ENCODE measurements at regions not wholly inside any gene's neighbourhood (a gene's known extent, or its start where the extent isn't known, plus 50 kb on each side); places are given as distances from the start of the nearest gene placed in this dataset.

DNA sequence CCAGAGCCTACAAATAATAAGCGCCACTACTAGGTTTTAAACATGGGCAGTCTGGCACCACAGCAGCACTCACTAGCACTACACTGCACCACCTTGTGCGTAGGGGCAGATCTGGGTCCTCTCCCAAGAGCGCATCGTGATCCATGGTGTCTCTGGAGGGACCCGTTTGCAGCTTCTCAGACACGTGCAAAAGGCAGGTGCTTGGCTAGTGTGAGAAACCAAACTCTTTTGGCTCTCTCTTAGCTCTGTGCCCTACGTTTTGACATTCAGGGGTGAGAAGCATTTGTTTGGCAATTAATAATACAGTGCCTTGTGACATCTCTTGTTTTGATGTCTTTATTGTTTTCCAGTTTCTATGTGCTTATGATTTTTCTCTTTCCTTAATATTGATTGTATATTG, 75.4 kb upstream of the EGFLAM start:
- Histone ChIP-seq H3K4me1 (ENCODE audit: control insufficient read depth, insufficient read depth, low read length) (peaks cover 2% of the 10 kb centered on the region; the same call in 1 of the 2 replicates), H3K27me3 (ENCODE audit: control insufficient read depth, insufficient read depth, low read length) (no peaks in the 10 kb centered on the region), H3K4me3 (ENCODE audit: low read length) (no peak overlapping the region), H3K36me3 (ENCODE audit: control insufficient read depth, insufficient read depth, low read length) (no peaks in the 10 kb centered on the region), H3K9me3 (ENCODE audit: control insufficient read depth, insufficient read depth, low read length) (no peaks in the 10 kb centered on the region), H3K27ac (ENCODE audit: low read length) (no peak overlapping the region)
- no CpG with 5 or more reads among the region's 7 CpGs for WGBS (ENCODE audit: insufficient coverage, insufficient read length)
- DNase-seq (ENCODE audit: low read depth, low spot score) = no peak

GRCh38 chr5:38168029-38168428, 90.3 kb upstream of the EGFLAM start:
- Histone ChIP-seq H3K27me3 (ENCODE audit: control insufficient read depth, insufficient read depth, low read length) (no peaks in the 10 kb centered on the region; the same call in 1 of the 2 replicates), H3K4me1 (ENCODE audit: control insufficient read depth, insufficient read depth, low read length) (peaks cover 3% of the 10 kb centered on the region), H3K4me3 (ENCODE audit: low read length) (no peak overlapping the region), H3K9me3 (ENCODE audit: control insufficient read depth, insufficient read depth, low read length) (no peaks in the 10 kb centered on the region), H3K27ac (ENCODE audit: low read length) (no peak overlapping the region), H3K36me3 (ENCODE audit: control insufficient read depth, insufficient read depth, low read length) (no peaks in the 10 kb centered on the region; the same call in 1 of the 2 replicates)
- no CpG with 5 or more reads among the region's 2 CpGs for WGBS (ENCODE audit: insufficient coverage, insufficient read length)
- no peak for DNase-seq (ENCODE audit: low read depth, low spot score)

DNA sequence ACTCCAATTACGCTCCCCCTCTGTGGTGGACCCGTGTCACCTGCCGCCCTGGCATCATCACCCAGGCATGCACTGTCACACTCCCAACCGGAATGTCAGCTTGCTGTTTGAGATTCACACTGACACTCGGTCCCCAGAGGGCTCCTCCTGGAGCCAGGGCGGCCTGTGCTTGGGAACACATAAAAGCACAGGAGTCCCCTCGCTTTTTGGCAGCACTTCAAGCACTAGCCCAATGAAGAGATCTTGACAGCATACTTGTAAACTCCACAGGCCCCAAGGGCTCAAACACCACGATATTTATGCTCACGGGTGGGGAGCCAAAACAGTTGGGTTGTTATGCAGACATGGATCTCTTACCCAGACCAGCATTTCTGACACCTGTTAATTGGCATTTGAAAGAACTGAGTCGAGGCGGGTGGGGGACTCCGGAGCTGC, 90.8 kb upstream of the EGFLAM start:
- H3K4me1 ChIP-seq (ENCODE audit: control insufficient read depth, insufficient read depth, low read length) = peaks cover 3% of the 10 kb centered on the region
- H3K9me3 ChIP-seq (ENCODE audit: control insufficient read depth, insufficient read depth, low read length) = no peaks in the 10 kb centered on the region
- WGBS (ENCODE audit: insufficient coverage, insufficient read length) = no CpG with 5 or more reads among the region's 12 CpGs
- no peak overlapping the region for H3K4me3 ChIP-seq (ENCODE audit: low read length)
- no peak for DNase-seq (ENCODE audit: low read depth, low spot score)
- no peak overlapping the region for H3K27ac ChIP-seq (ENCODE audit: low read length)
- no peaks in the 10 kb centered on the region; the same call in 1 of the 2 replicates for H3K36me3 ChIP-seq (ENCODE audit: control insufficient read depth, insufficient read depth, low read length)
- no peaks in the 10 kb centered on the region; the same call in 1 of the 2 replicates for H3K27me3 ChIP-seq (ENCODE audit: control insufficient read depth, insufficient read depth, low read length)

DNA sequence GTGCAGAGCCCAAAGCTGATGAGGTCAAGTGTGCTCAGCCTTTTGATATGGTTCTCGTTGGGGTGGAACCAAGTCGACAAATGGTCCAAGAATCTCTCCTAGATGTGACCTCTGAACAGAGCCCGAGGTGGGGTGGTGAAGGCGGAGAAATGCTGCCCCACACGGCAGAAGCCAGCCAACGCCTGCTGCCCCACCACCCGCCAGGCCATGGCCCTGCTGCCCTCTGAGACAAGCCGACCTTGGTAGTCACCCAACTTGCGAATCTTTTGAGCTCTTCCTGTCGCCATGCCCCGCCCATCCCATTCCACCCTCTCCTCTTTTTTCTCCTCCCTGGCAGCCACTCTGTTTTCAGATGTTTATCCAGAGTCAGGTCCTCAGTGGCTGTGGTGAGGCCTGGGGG, 91.5 kb upstream of the EGFLAM start:
- no peaks in the 10 kb centered on the region; the same call in 1 of the 2 replicates for H3K27me3 ChIP-seq (ENCODE audit: control insufficient read depth, insufficient read depth, low read length)
- WGBS (ENCODE audit: insufficient coverage, insufficient read length) = no CpG with 5 or more reads among the region's 11 CpGs
- no peak for DNase-seq (ENCODE audit: low read depth, low spot score)

GRCh38 chr5:38165435-38165834, 92.9 kb upstream of the EGFLAM start:
- no peaks in the 10 kb centered on the region; the same call in 1 of the 2 replicates for H3K36me3 ChIP-seq (ENCODE audit: control insufficient read depth, insufficient read depth, low read length)
- DNase-seq (ENCODE audit: low read depth, low spot score) = no peak
- H3K9me3 ChIP-seq (ENCODE audit: control insufficient read depth, insufficient read depth, low read length) = no peaks in the 10 kb centered on the region
- H3K27me3 ChIP-seq (ENCODE audit: control insufficient read depth, insufficient read depth, low read length) = no peaks in the 10 kb centered on the region; the same call in 1 of the 2 replicates
- H3K4me3 ChIP-seq (ENCODE audit: low read length) = no peak overlapping the region
- peaks cover 3% of the 10 kb centered on the region for H3K4me1 ChIP-seq (ENCODE audit: control insufficient read depth, insufficient read depth, low read length)
- no peak overlapping the region for H3K27ac ChIP-seq (ENCODE audit: low read length)
- WGBS (ENCODE audit: insufficient coverage, insufficient read length) = no CpG with 5 or more reads among the region's 12 CpGs

More for the DNA sequence above, 91.5 kb upstream of the EGFLAM start:
- Histone ChIP-seq H3K4me1 (ENCODE audit: control insufficient read depth, insufficient read depth, low read length) (peaks cover 3% of the 10 kb centered on the region), H3K9me3 (ENCODE audit: control insufficient read depth, insufficient read depth, low read length) (no peaks in the 10 kb centered on the region), H3K4me3 (ENCODE audit: low read length) (no peak overlapping the region), H3K36me3 (ENCODE audit: control insufficient read depth, insufficient read depth, low read length) (no peaks in the 10 kb centered on the region; the same call in 1 of the 2 replicates), H3K27ac (ENCODE audit: low read length) (no peak overlapping the region)

DNA sequence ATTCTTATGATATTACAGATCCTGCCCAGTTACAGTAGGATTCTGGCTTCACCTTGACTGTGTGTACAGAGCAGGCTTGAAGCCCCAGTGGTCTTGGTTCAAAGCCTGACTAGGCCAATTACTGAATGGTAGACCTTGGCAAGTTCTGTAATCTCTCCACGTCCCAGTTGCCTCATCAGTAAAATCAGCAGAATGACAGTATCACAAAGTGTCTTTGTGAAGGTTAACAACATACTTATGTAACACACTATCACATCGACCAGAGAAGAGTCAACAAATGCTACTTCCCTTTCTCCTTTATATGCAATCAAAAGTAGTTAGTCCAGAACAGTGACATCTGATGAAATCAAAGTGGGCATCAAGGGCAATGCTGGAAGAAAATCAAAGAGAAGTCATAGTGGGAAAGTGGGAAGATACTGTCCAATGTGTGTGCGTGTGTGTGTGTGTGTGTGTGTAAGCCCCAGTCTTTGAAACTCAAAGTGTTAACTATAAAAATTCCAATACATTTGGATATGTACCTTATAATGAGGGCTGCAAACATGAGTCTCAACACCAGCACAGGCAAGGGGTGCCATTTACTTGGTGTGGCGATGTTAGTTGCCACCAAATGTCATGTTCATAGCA, 93.5 kb upstream of the EGFLAM start:
- H3K9me3 ChIP-seq (ENCODE audit: control insufficient read depth, insufficient read depth, low read length) = no peaks in the 10 kb centered on the region
- WGBS (ENCODE audit: insufficient coverage, insufficient read length) = no CpG with 5 or more reads among the region's 4 CpGs
- no peaks in the 10 kb centered on the region; the same call in 1 of the 2 replicates for H3K36me3 ChIP-seq (ENCODE audit: control insufficient read depth, insufficient read depth, low read length)
- H3K4me3 ChIP-seq (ENCODE audit: low read length) = no peak overlapping the region
- peaks cover 3% of the 10 kb centered on the region for H3K4me1 ChIP-seq (ENCODE audit: control insufficient read depth, insufficient read depth, low read length)
- DNase-seq (ENCODE audit: low read depth, low spot score) = no peak
- H3K27me3 ChIP-seq (ENCODE audit: control insufficient read depth, insufficient read depth, low read length) = no peaks in the 10 kb centered on the region; the same call in 1 of the 2 replicates
- no peak overlapping the region for H3K27ac ChIP-seq (ENCODE audit: low read length)

- Histone ChIP-seq H3K9me3 (ENCODE audit: control insufficient read depth, insufficient read depth, low read length) (no peaks in the 10 kb centered on the region), H3K4me3 (ENCODE audit: low read length) (no peak overlapping the region), H3K27me3 (ENCODE audit: control insufficient read depth, insufficient read depth, low read length) (no peaks in the 10 kb centered on the region; the same call in 1 of the 2 replicates), H3K4me1 (ENCODE audit: control insufficient read depth, insufficient read depth, low read length) (peaks cover 3% of the 10 kb centered on the region), H3K36me3 (ENCODE audit: control insufficient read depth, insufficient read depth, low read length) (no peaks in the 10 kb centered on the region; the same call in 1 of the 2 replicates), H3K27ac (ENCODE audit: low read length) (no peak overlapping the region)
- no CpG with 5 or more reads among the region's 4 CpGs for WGBS (ENCODE audit: insufficient coverage, insufficient read length)
- DNase-seq (ENCODE audit: low read depth, low spot score) = no peak
Measured at GRCh38 chr5:38163636-38164237, 94.6 kb upstream of the EGFLAM start.

- WGBS (ENCODE audit: insufficient coverage, insufficient read length) = no CpG with 5 or more reads among the region's 4 CpGs
- Histone ChIP-seq H3K4me3 (ENCODE audit: low read length) (no peak overlapping the region), H3K36me3 (ENCODE audit: control insufficient read depth, insufficient read depth, low read length) (no peaks in the 10 kb centered on the region; the same call in 1 of the 2 replicates), H3K9me3 (ENCODE audit: control insufficient read depth, insufficient read depth, low read length) (no peaks in the 10 kb centered on the region), H3K27ac (ENCODE audit: low read length) (no peak overlapping the region), H3K4me1 (ENCODE audit: control insufficient read depth, insufficient read depth, low read length) (0 out of 2 replicates have a peak, but pooled peaks cover under 1% of the 10 kb centered on the region), H3K27me3 (ENCODE audit: control insufficient read depth, insufficient read depth, low read length) (no peaks in the 10 kb centered on the region)
- no peak for DNase-seq (ENCODE audit: low read depth, low spot score)
Measured at GRCh38 chr5:38162625-38163024, 95.7 kb upstream of the EGFLAM start.

DNA sequence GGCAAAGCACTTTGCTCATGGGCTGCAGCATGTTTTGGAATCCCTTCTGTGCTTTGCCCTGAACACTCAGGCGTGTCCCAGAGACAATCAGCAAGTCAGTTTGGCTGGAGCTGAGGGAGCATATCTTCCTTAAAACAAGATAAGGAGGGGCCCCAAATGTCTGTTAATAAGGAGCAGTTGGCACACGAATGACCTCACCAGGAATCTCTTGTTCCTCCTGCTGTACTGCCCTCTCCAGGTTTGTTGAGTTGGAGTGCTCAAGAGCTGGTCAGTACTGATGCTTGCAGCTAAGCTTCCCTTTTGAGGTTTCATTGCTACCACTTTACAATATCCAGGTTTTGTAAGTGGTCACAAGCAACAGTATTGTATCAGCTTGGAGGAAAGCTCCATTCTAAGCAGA, 101.3 kb upstream of the EGFLAM start:
- Histone ChIP-seq H3K9me3 (ENCODE audit: control insufficient read depth, insufficient read depth, low read length) (no peaks in the 10 kb centered on the region), H3K27ac (ENCODE audit: low read length) (no peak overlapping the region), H3K36me3 (ENCODE audit: control insufficient read depth, insufficient read depth, low read length) (no peaks in the 10 kb centered on the region), H3K4me1 (ENCODE audit: control insufficient read depth, insufficient read depth, low read length) (no peaks in the 10 kb centered on the region), H3K27me3 (ENCODE audit: control insufficient read depth, insufficient read depth, low read length) (no peaks in the 10 kb centered on the region), H3K4me3 (ENCODE audit: low read length) (no peak overlapping the region)
- WGBS (ENCODE audit: insufficient coverage, insufficient read length) = no CpG with 5 or more reads among the region's 2 CpGs
- no peak for DNase-seq (ENCODE audit: low read depth, low spot score)

GRCh38 chr5:38154615-38155204, 103.6 kb upstream of the EGFLAM start:
- Histone ChIP-seq H3K27ac (ENCODE audit: low read length) (no peak overlapping the region), H3K4me1 (ENCODE audit: control insufficient read depth, insufficient read depth, low read length) (no peaks in the 10 kb centered on the region), H3K36me3 (ENCODE audit: control insufficient read depth, insufficient read depth, low read length) (no peaks in the 10 kb centered on the region), H3K27me3 (ENCODE audit: control insufficient read depth, insufficient read depth, low read length) (no peaks in the 10 kb centered on the region), H3K4me3 (ENCODE audit: low read length) (no peak overlapping the region), H3K9me3 (ENCODE audit: control insufficient read depth, insufficient read depth, low read length) (no peaks in the 10 kb centered on the region)
- no peak for DNase-seq (ENCODE audit: low read depth, low spot score)
- WGBS (ENCODE audit: insufficient coverage, insufficient read length) = no CpG with 5 or more reads among the region's 1 CpG

All from iPS DF 6.9 (cell line).